ENCODE measurements at regions not wholly inside any gene's neighbourhood (a gene's known extent, or its start where the extent isn't known, plus 50 kb on each side); places are given as distances from the start of the nearest gene placed in this dataset.
"Not testable (repeated sequence)": the region's sequence is repeated elsewhere in the genome, so short reads cannot be mapped to it uniquely, and the experiment has no call there.

GRCh38 chr2:87360927-87361326 lies 339.3 kb upstream of the PLGLB1 start:
- not testable (repeated sequence) for FAIRE-seq

GRCh38 chr2:87361805-87362204 lies 340.2 kb upstream of the PLGLB1 start:
- not testable (repeated sequence) for FAIRE-seq

GRCh38 chr2:87364379-87364778 lies 342.7 kb upstream of the PLGLB1 start:
- not testable (repeated sequence) for FAIRE-seq

GRCh38 chr2:87365038-87365437 lies 343.4 kb upstream of the PLGLB1 start:
- not testable (repeated sequence) for FAIRE-seq

GRCh38 chr2:87386063-87386560 lies 361.8 kb upstream of the PLGLB2 start:
- not testable (repeated sequence) for FAIRE-seq

GRCh38 chr2:87395784-87396183 lies 352.1 kb upstream of the PLGLB2 start:
- FAIRE-seq, result not testable (repeated sequence)

GRCh38 chr2:87396551-87397265 lies 351.2 kb upstream of the PLGLB2 start:
- not testable (repeated sequence) for FAIRE-seq

GRCh38 chr2:87397276-87398065 lies 350.4 kb upstream of the PLGLB2 start:
- FAIRE-seq, result not testable (repeated sequence)

- not testable (repeated sequence) for FAIRE-seq
Measured at GRCh38 chr2:87398567-87399305, 349.2 kb upstream of the PLGLB2 start.

- FAIRE-seq, result no peak
Measured at GRCh38 chr2:87401726-87402345, 346.1 kb upstream of the PLGLB2 start.

- no peak for FAIRE-seq
Measured at GRCh38 chr2:87403893-87404175, 344.1 kb upstream of the PLGLB2 start.

- not testable (repeated sequence) for FAIRE-seq
Measured at GRCh38 chr2:87404411-87405255, 343.3 kb upstream of the PLGLB2 start.

- not testable (repeated sequence) for FAIRE-seq
Measured at GRCh38 chr2:87405531-87406216, 342.2 kb upstream of the PLGLB2 start.

- not testable (repeated sequence) for FAIRE-seq
Measured at GRCh38 chr2:87406406-87407175, 341.3 kb upstream of the PLGLB2 start.

GRCh38 chr2:87409601-87410000 lies 338.3 kb upstream of the PLGLB2 start:
- FAIRE-seq, result not testable (repeated sequence)

GRCh38 chr2:87410371-87410770 lies 337.5 kb upstream of the PLGLB2 start:
- not testable (repeated sequence) for FAIRE-seq

- FAIRE-seq, result not testable (repeated sequence)
Measured at GRCh38 chr2:87412036-87412820, 335.7 kb upstream of the PLGLB2 start.

- not testable (repeated sequence) for FAIRE-seq
Measured at GRCh38 chr2:87414331-87414730, 333.6 kb upstream of the PLGLB2 start.

- FAIRE-seq, result not testable (repeated sequence)
Measured at GRCh38 chr2:87414795-87415570, 332.9 kb upstream of the PLGLB2 start.

Data from colon (tissue), 2 donors.